H1 (cell line): ENCODE measurements at regions not wholly inside any gene's neighbourhood (a gene's known extent, or its start where the extent isn't known, plus 50 kb on each side); places are given as distances from the start of the nearest gene placed in this dataset.
"Not testable (repeated sequence)": the region's sequence is repeated elsewhere in the genome, so short reads cannot be mapped to it uniquely, and the experiment has no call there.

Experiments
- CTCF ChIA-PET: fragments of 300-600 bp; sonication (Branson Sonifier 250); formaldehyde crosslinking; loops from one replicate; lab custom pipeline; 2021; ENCODE audit not compliant: partially characterized antibody; lab: Charles Lee
- POLR2A ChIA-PET: fragments of 300-600 bp; sonication (Branson Sonifier 250); formaldehyde crosslinking; loops from one replicate; lab custom pipeline; 2021; ENCODE audit warnings: inconsistent platforms; ENCODE audit not compliant: partially characterized antibody; lab: Charles Lee
- DNase-seq, 2 experiments: peaks; one replicate each; pipeline versions ENCODE4 v3.0.0 to v3.0.0-alpha.2; 2010 to 2022; ENCODE audit warnings: low spot score in 2 of 2, low read depth in 1 of 2, mixed read lengths in 1 of 2
- FAIRE-seq: peaks from 2 replicates; lab custom pipeline; 2011; peaks lifted over from hg19 to GRCh38; lab: Jason Lieb, UNC
- H2AFZ ChIP-seq: 2 replicates; pipeline ENCODE4 v1.8.1; 2012; ENCODE audit warnings: low read length, inconsistent platforms
- H2AK5ac ChIP-seq: 2 replicates; pipeline ENCODE4 v1.6.1; 2013; ENCODE audit warnings: low read depth, low read length
- H2BK120ac ChIP-seq: replicated peaks from 2 replicates; pipeline ENCODE3; 2013; ENCODE audit warnings: low read depth, low read length, inconsistent platforms
- H2BK12ac ChIP-seq: 2 replicates; pipeline ENCODE4 v1.6.1; 2013; ENCODE audit warnings: low read depth, low read length
- H2BK15ac ChIP-seq: 2 replicates; pipeline ENCODE4 v1.6.1; 2013; ENCODE audit warnings: low read length
- H2BK20ac ChIP-seq: 2 replicates; pipeline ENCODE4 v1.6.1; 2013; ENCODE audit warnings: low read length
- H2BK5ac ChIP-seq: 2 replicates; pipeline ENCODE4 v1.6.1; 2013; ENCODE audit warnings: low read depth, low read length
- H3K14ac ChIP-seq: 2 replicates; pipeline ENCODE4 v1.6.1; 2013; ENCODE audit warnings: inconsistent platforms; ENCODE audit not compliant: insufficient read length
- H3K18ac ChIP-seq: 2 replicates; pipeline ENCODE4 v1.6.1; 2013; ENCODE audit warnings: low read length; ENCODE audit errors: extremely low read depth
- H3K23ac ChIP-seq: 2 replicates; pipeline ENCODE4 v1.6.1; 2013; ENCODE audit warnings: inconsistent platforms; ENCODE audit not compliant: insufficient read length
- H3K23me2 ChIP-seq: 2 replicates; pipeline ENCODE4 v1.6.1; 2013; ENCODE audit warnings: low read depth, low read length
- H3K27ac ChIP-seq: 2 replicates; pipeline ENCODE4 v1.6.1; 2011; ENCODE audit warnings: low read depth, low read length, inconsistent platforms
- H3K27me3 ChIP-seq, 4 experiments: replicated peaks in 1 of 4; 1 replicate in 1 of 4; 2 replicates in 3 of 4; pipeline versions ENCODE4 v1.6.1 to v1.8.1; 2011 to 2013; ENCODE audit warnings: low read length in 3 of 4, mild to moderate bottlenecking in 3 of 4, inconsistent platforms in 2 of 4, mixed read lengths in 2 of 4, moderate library complexity in 1 of 4; ENCODE audit not compliant: control insufficient read depth in 3 of 4, insufficient read depth in 3 of 4; ENCODE audit errors: extremely low read depth in 1 of 4
- H3K36me3 ChIP-seq, 4 experiments: 2 replicates each; pipeline versions ENCODE4 v1.6.1 to v1.8.1; 2011 to 2013; ENCODE audit warnings: mild to moderate bottlenecking in 4 of 4, low read length in 3 of 4, moderate library complexity in 2 of 4, control low read depth in 1 of 4, inconsistent platforms in 1 of 4; ENCODE audit not compliant: insufficient read depth in 4 of 4, control insufficient read depth in 2 of 4
- H3K4ac ChIP-seq: replicated peaks from 2 replicates; pipeline ENCODE3; 2013; ENCODE audit warnings: low read length, low read depth, mixed read lengths, inconsistent platforms; ENCODE audit not compliant: insufficient read length
- H3K4me1 ChIP-seq, 4 experiments: replicated peaks in 1 of 4; 1 replicate in 1 of 4; 2 replicates in 3 of 4; pipeline versions ENCODE4 v1.6.1 to v1.8.1; 2011 to 2013; ENCODE audit warnings: low read length in 3 of 4, inconsistent platforms in 2 of 4, mixed read lengths in 1 of 4; ENCODE audit not compliant: insufficient read depth in 4 of 4, control insufficient read depth in 3 of 4
- H3K4me2 ChIP-seq, 2 experiments: 2 replicates each; pipeline versions ENCODE4 v1.6.1 to v1.8.1; 2011 to 2013; ENCODE audit warnings: low read depth in 2 of 2, low read length in 2 of 2, control low read depth in 1 of 2, inconsistent platforms in 1 of 2, mild to moderate bottlenecking in 1 of 2; ENCODE audit not compliant: insufficient read depth in 1 of 2
- H3K4me3 ChIP-seq, 4 experiments: fragments of 200-600, 300-600 bp in 1 of 4; sonication (generic), shearing (Covaris generic), sonication (Bioruptor Twin) in 1 of 4; 2 replicates each; pipeline versions ENCODE4 v1.5.1 to v1.8.1; 2011 to 2016; ENCODE audit warnings: low read length in 4 of 4, low read depth in 3 of 4, control low read depth in 2 of 4, inconsistent platforms in 2 of 4, mild to moderate bottlenecking in 2 of 4, mixed read lengths in 1 of 4, moderate library complexity in 1 of 4; ENCODE audit not compliant: insufficient read depth in 2 of 4; ENCODE audit errors: extremely low read depth in 1 of 4
- H3K56ac ChIP-seq: replicated peaks from 2 replicates; pipeline ENCODE3; 2013; ENCODE audit warnings: low read depth, mild to moderate bottlenecking, mixed read lengths, low read length, inconsistent platforms; ENCODE audit not compliant: insufficient read length
- H3K79me1 ChIP-seq: 2 replicates; pipeline ENCODE4 v1.6.1; 2013; ENCODE audit warnings: low read depth, low read length, control low read depth
- H3K79me2 ChIP-seq, 2 experiments: 2 replicates each; pipeline versions ENCODE4 v1.6.1 to v1.8.1; 2012 to 2013; ENCODE audit warnings: low read length in 2 of 2, mild to moderate bottlenecking in 2 of 2, inconsistent platforms in 1 of 2; ENCODE audit not compliant: insufficient read depth in 2 of 2, control insufficient read depth in 1 of 2
- H3K9ac ChIP-seq, 4 experiments: replicated peaks in 1 of 4; 1 replicate in 1 of 4; 2 replicates in 3 of 4; pipeline versions ENCODE4 v1.6.1 to v1.8.1; 2011 to 2013; ENCODE audit warnings: low read depth in 3 of 4, low read length in 3 of 4, control low read depth in 2 of 4, mild to moderate bottlenecking in 2 of 4, moderate library complexity in 2 of 4, inconsistent platforms in 1 of 4; ENCODE audit errors: extremely low read depth in 1 of 4
- H3K9me3 ChIP-seq, 2 experiments: 2 replicates each; pipeline versions ENCODE4 v1.6.1 to v1.8.1; 2012 to 2013; ENCODE audit warnings: mild to moderate bottlenecking in 2 of 2, moderate library complexity in 2 of 2, control low read depth in 1 of 2, inconsistent platforms in 1 of 2, low read depth in 1 of 2, low read length in 1 of 2, mixed read lengths in 1 of 2; ENCODE audit not compliant: insufficient read depth in 2 of 2
- H4K20me1 ChIP-seq, 2 experiments: replicated peaks in 1 of 2; 2 replicates each; pipeline versions ENCODE3 to v1.8.1; 2011 to 2013; ENCODE audit warnings: inconsistent platforms in 2 of 2, low read length in 2 of 2, mild to moderate bottlenecking in 1 of 2; ENCODE audit not compliant: insufficient read depth in 2 of 2, control insufficient read depth in 1 of 2
- H4K5ac ChIP-seq: 2 replicates; pipeline ENCODE4 v1.6.1; 2013; ENCODE audit warnings: low read length, low read depth, mixed read lengths, inconsistent platforms; ENCODE audit not compliant: insufficient read length
- H4K8ac ChIP-seq: 2 replicates; pipeline ENCODE4 v1.8.0; 2013; ENCODE audit warnings: mild to moderate bottlenecking, moderate library complexity, low read length, inconsistent platforms; ENCODE audit not compliant: insufficient read depth; ENCODE audit errors: extremely low read depth
- H4K91ac ChIP-seq: replicated peaks from 2 replicates; pipeline ENCODE3; 2013; ENCODE audit warnings: low read length, mixed read lengths, inconsistent platforms; ENCODE audit not compliant: insufficient read length
- POLR2A ChIP-seq, 2 experiments: IDR thresholded peaks; 1 replicate in 1 of 2; 2 replicates in 1 of 2; pipeline ENCODE4 v1.6.1; 2011; ENCODE audit warnings: low read depth in 2 of 2, low read length in 2 of 2, mild to moderate bottlenecking in 2 of 2; ENCODE audit errors: control extremely low read depth in 1 of 2
- WGBS, 2 experiments: shearing (Covaris generic) in 1 of 2; methylation state at CpG; one replicate each; pipeline versions ENCODE4 v1.1.6 to v1.1.7; 2013 to 2015; ENCODE audit warnings: low lambda C conversion rate in 2 of 2, mixed read lengths in 2 of 2, inconsistent platforms in 1 of 2, low coverage in 1 of 2, missing lambda C conversion rate in 1 of 2; ENCODE audit not compliant: insufficient replicate concordance in 2 of 2, insufficient coverage in 1 of 2, insufficient read length in 1 of 2; ENCODE audit errors: extremely low coverage in 1 of 2, missing lambda C conversion rate in 1 of 2; 5-methylcytosine and 5-hydroxymethylcytosine counted together

- H2AFZ ChIP-seq, H3K56ac ChIP-seq, FAIRE-seq, H3K18ac ChIP-seq, H2BK20ac ChIP-seq, H3K27me3 ChIP-seq, H3K23me2 ChIP-seq, H3K79me1 ChIP-seq, H3K9ac ChIP-seq, H3K4ac ChIP-seq, H2BK15ac ChIP-seq, H4K20me1 ChIP-seq, DNase-seq, H4K91ac ChIP-seq, H3K36me3 ChIP-seq, H3K4me1 ChIP-seq, H4K5ac ChIP-seq, H3K79me2 ChIP-seq, H3K9me3 ChIP-seq, H3K14ac ChIP-seq, H3K23ac ChIP-seq, H2BK120ac ChIP-seq, CTCF ChIA-PET: not testable (repeated sequence)
- H3K27ac ChIP-seq = peak overlapping the region; percentile 98; the same call in 1 of the 2 replicates
- H2BK12ac ChIP-seq = 0 out of 2 replicates have a peak overlapping the region, but pooled peaks have one; percentile 39
- peak overlapping the region; percentile 74 to 82 (median 80); a peak in 4 of 8 replicates for H3K4me3 ChIP-seq
- H3K4me2 ChIP-seq = peak overlapping the region; percentile 80 to 93
- POLR2A ChIA-PET = interaction anchor here (0.9 kb wide), 1 partner anchor 161 kb away, joined by 3 read pairs; no protein-coding TSS in a partner anchor
- H2BK5ac ChIP-seq = peak overlapping the region; percentile 96; the same call in 1 of the 2 replicates
- peak overlapping the region; percentile 62; the same call in 1 of the 2 replicates for H4K8ac ChIP-seq
- peak overlapping the region; percentile 40; the same call in 1 of the 2 replicates for H2AK5ac ChIP-seq
- 90% methylated on average over 2 of the region's 7 CpGs; no CpG with 5 or more reads in 1 of the 2 experiments for WGBS, 2 experiments
- TF ChIP-seq POLR2A (IDR thresholded peaks at IDR 0.05; ENCODE audit: control extremely low read depth in 1 of 2, low read depth in 2 of 2, low read length in 2 of 2) = 0 out of 3 replicates have a peak, but pooled peaks of 1 of the 2 experiments have one; percentile 36
Measured at GRCh38 chr7:66492405-66492804, 136.3 kb upstream of the KCTD7 start.
